Mesodermal cell (in vitro differentiated cells): ENCODE measurements at regions not wholly inside any gene's neighbourhood (a gene's known extent, or its start where the extent isn't known, plus 50 kb on each side); places are given as distances from the start of the nearest gene placed in this dataset.

Source experiments
- H3K27ac ChIP-seq: 2 replicates; pipeline ENCODE4 v1.7.0; 2013; ENCODE audit warnings: mild to moderate bottlenecking, low read depth, low read length, moderate library complexity; ENCODE audit not compliant: severe bottlenecking
- H3K36me3 ChIP-seq: 2 replicates; pipeline ENCODE4 v1.7.1; 2013; ENCODE audit warnings: mild to moderate bottlenecking, low read length, moderate library complexity; ENCODE audit not compliant: control insufficient read depth, insufficient read depth
- H3K4me1 ChIP-seq: one replicate; pipeline ENCODE4 v1.7.1; 2013; ENCODE audit warnings: mild to moderate bottlenecking, low read length; ENCODE audit not compliant: insufficient read depth, control insufficient read depth, poor library complexity, severe bottlenecking
- H3K4me3 ChIP-seq: 2 replicates; pipeline ENCODE4 v1.7.0; 2013; ENCODE audit warnings: low read length, control low read depth, mild to moderate bottlenecking; ENCODE audit not compliant: insufficient read depth, poor library complexity, severe bottlenecking; ENCODE audit errors: extremely low read depth
- H3K9me3 ChIP-seq: 2 replicates; pipeline ENCODE4 v1.7.1; 2013; ENCODE audit warnings: mild to moderate bottlenecking, low read length, moderate library complexity; ENCODE audit not compliant: control insufficient read depth
- WGBS, 2 experiments: methylation state at CpG; one replicate each; pipeline ENCODE4 v1.1.5; 2013; ENCODE audit warnings: missing lambda C conversion rate in 2 of 2; ENCODE audit not compliant: insufficient coverage in 2 of 2; 5-methylcytosine and 5-hydroxymethylcytosine counted together

- peaks cover 15% of the 10 kb centered on the region for H3K9me3 ChIP-seq
- no peak overlapping the region for H3K4me3 ChIP-seq
- H3K36me3 ChIP-seq = no peaks in the 10 kb centered on the region
- H3K4me1 ChIP-seq = peaks cover 11% of the 10 kb centered on the region
- H3K27ac ChIP-seq = no peak overlapping the region
- WGBS, 2 experiments = no CpG with 5 or more reads among the region's 2 CpGs
These were observed 187.1 kb downstream of the BMP7 start for GRCh38 chr20:57079031-57080005.

GRCh38 chr20:57080796-57081195 lies 185.6 kb downstream of the BMP7 start:
- no peak overlapping the region for H3K27ac ChIP-seq
- H3K36me3 ChIP-seq = no peaks in the 10 kb centered on the region
- H3K4me3 ChIP-seq = no peak overlapping the region
- H3K4me1 ChIP-seq = peaks cover 11% of the 10 kb centered on the region
- H3K9me3 ChIP-seq = peaks cover 15% of the 10 kb centered on the region

- WGBS, 2 experiments = 84 to 90% methylated on average over 5 to 7 of the region's 13 CpGs
- no peak overlapping the region for H3K4me3 ChIP-seq
- no peaks in the 10 kb centered on the region for H3K36me3 ChIP-seq
- no peak overlapping the region for H3K27ac ChIP-seq
- H3K9me3 ChIP-seq = peaks cover 8% of the 10 kb centered on the region
- H3K4me1 ChIP-seq = peaks cover 9% of the 10 kb centered on the region
These were observed 184.0 kb downstream of the BMP7 start for GRCh38 chr20:57082357-57082945.

- Histone ChIP-seq H3K36me3 (no peaks in the 10 kb centered on the region), H3K9me3 (peaks cover 3% of the 10 kb centered on the region), H3K27ac (no peak overlapping the region), H3K4me1 (peaks cover 9% of the 10 kb centered on the region), H3K4me3 (no peak overlapping the region)
- WGBS, 2 experiments = 91 to 96% methylated on average over 3 to 8 of the region's 9 CpGs
These were observed 183.4 kb downstream of the BMP7 start for GRCh38 chr20:57083072-57083471.

- WGBS, 2 experiments = 89 to 92% methylated on average over 8 of the region's 8 CpGs
These were observed 180.4 kb downstream of the BMP7 start for GRCh38 chr20:57086066-57086465.

GRCh38 chr20:57087102-57087501 lies 179.3 kb downstream of the BMP7 start:
- Histone ChIP-seq H3K27ac (no peak overlapping the region), H3K36me3 (no peaks in the 10 kb centered on the region), H3K9me3 (no peaks in the 10 kb centered on the region), H3K4me1 (no peaks in the 10 kb centered on the region), H3K4me3 (no peak overlapping the region)
- WGBS, 2 experiments = 80 to 84% methylated on average over 8 to 11 of the region's 16 CpGs

More at GRCh38 chr20:57086066-57086465, 180.4 kb downstream of the BMP7 start:
- Histone ChIP-seq H3K36me3 (no peaks in the 10 kb centered on the region), H3K4me3 (no peak overlapping the region), H3K9me3 (no peaks in the 10 kb centered on the region), H3K27ac (no peak overlapping the region), H3K4me1 (no peaks in the 10 kb centered on the region)

- H3K4me3 ChIP-seq = no peak overlapping the region
- no peaks in the 10 kb centered on the region for H3K36me3 ChIP-seq
- H3K27ac ChIP-seq = no peak overlapping the region
- WGBS, 2 experiments = 86% methylated on average over 7 of the region's 7 CpGs
- no peaks in the 10 kb centered on the region for H3K9me3 ChIP-seq
- no peaks in the 10 kb centered on the region for H3K4me1 ChIP-seq
These were observed 178.7 kb downstream of the BMP7 start for GRCh38 chr20:57087705-57088104.

GRCh38 chr20:57088436-57088835 lies 178.0 kb downstream of the BMP7 start:
- H3K36me3 ChIP-seq = no peaks in the 10 kb centered on the region
- WGBS, 2 experiments = 80 to 90% methylated on average over 5 of the region's 6 CpGs
- H3K4me3 ChIP-seq = no peak overlapping the region
- no peaks in the 10 kb centered on the region for H3K4me1 ChIP-seq
- H3K9me3 ChIP-seq = no peaks in the 10 kb centered on the region
- H3K27ac ChIP-seq = no peak overlapping the region

- Histone ChIP-seq H3K36me3 (no peaks in the 10 kb centered on the region), H3K27ac (no peak overlapping the region)
- WGBS, 2 experiments = 18 to 39% methylated on average over 8 to 9 of the region's 12 CpGs
These were observed 176.7 kb downstream of the BMP7 start for GRCh38 chr20:57089699-57090144.

GRCh38 chr20:57090590-57091560 lies 175.6 kb downstream of the BMP7 start:
- Histone ChIP-seq H3K9me3 (no peaks in the 10 kb centered on the region), H3K27ac (no peak overlapping the region), H3K4me1 (no peaks in the 10 kb centered on the region), H3K36me3 (no peaks in the 10 kb centered on the region), H3K4me3 (no peak overlapping the region)
- WGBS, 2 experiments = 81 to 90% methylated on average over 10 to 13 of the region's 25 CpGs

More at GRCh38 chr20:57089699-57090144, 176.7 kb downstream of the BMP7 start:
- H3K4me1 ChIP-seq = no peaks in the 10 kb centered on the region
- H3K9me3 ChIP-seq = no peaks in the 10 kb centered on the region
- no peak overlapping the region for H3K4me3 ChIP-seq
